ENCODE measurements at regions not wholly inside any gene's neighbourhood (a gene's known extent, or its start where the extent isn't known, plus 50 kb on each side); places are given as distances from the start of the nearest gene placed in this dataset.

DNA sequence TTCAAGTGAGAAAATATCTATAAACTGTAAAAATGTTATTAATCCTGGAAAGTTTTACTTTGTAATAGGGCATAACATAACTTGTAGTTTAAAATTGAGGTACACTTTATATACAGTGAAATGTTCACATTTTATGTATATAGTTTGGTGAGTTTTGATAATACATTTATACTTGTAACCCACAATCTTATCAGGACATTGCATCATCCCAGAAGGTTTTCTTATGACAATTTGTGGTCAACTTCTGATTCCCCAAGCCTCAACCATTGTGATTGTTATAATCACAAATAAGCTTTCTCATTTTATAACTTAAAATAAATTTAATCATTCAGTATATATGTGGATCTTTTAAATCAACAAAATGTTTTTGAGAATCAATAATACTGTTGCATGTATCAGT, 151.1 kb downstream of the TFPI2 start:
- TF ChIP-seq CTCF (IDR thresholded peaks at IDR 0.05) (no peak), POLR2A (IDR thresholded peaks at IDR 0.05) (no peak)

Data from uterus (tissue), 2 donors.